Kidney (tissue), 13 donors: ENCODE measurements at regions not wholly inside any gene's neighbourhood (a gene's known extent, or its start where the extent isn't known, plus 50 kb on each side); places are given as distances from the start of the nearest gene placed in this dataset.

Experiments used
- DNase-seq, 5 donors: peaks; one replicate each; pipeline ENCODE4 v3.0.0-alpha.2; 2013 to 2020
- FAIRE-seq: peaks from 2 replicates; lab custom pipeline; 2012; peaks lifted over from hg19 to GRCh38; lab: Jason Lieb, UNC
- H3K27ac ChIP-seq, 2 donors: one replicate each; pipeline ENCODE4 v1.7.0; 2013; ENCODE audit warnings: low read depth in 2 of 2, low read length in 2 of 2, inconsistent platforms in 1 of 2
- H3K27me3 ChIP-seq: one replicate; pipeline ENCODE4 v1.7.1; 2013; ENCODE audit warnings: low read length, inconsistent platforms; ENCODE audit not compliant: control insufficient read depth, insufficient read depth
- H3K36me3 ChIP-seq, 3 donors: one replicate each; pipeline versions ENCODE4 v1.7.0 to v1.7.1; 2013; ENCODE audit warnings: low read length in 3 of 3, control low read depth in 1 of 3, inconsistent platforms in 1 of 3; ENCODE audit not compliant: insufficient read depth in 3 of 3, control insufficient read depth in 2 of 3
- H3K4me1 ChIP-seq, 3 donors: one replicate each; pipeline versions ENCODE4 v1.7.0 to v1.7.1; 2013; ENCODE audit warnings: low read length in 3 of 3, inconsistent platforms in 1 of 3, low read depth in 1 of 3; ENCODE audit not compliant: control insufficient read depth in 2 of 3, insufficient read depth in 2 of 3
- H3K4me3 ChIP-seq, 3 donors: one replicate each; pipeline versions ENCODE4 v1.7.0 to v1.8.1; 2013; ENCODE audit warnings: low read length in 3 of 3, control low read depth in 1 of 3, inconsistent platforms in 1 of 3
- H3K9ac ChIP-seq, 3 donors: one replicate each; pipeline versions ENCODE4 v1.7.0 to v1.7.1; 2013; ENCODE audit warnings: low read length in 3 of 3, control low read depth in 1 of 3, inconsistent platforms in 1 of 3
- H3K9me3 ChIP-seq, 3 donors: one replicate each; pipeline versions ENCODE4 v1.7.0 to v1.7.1; 2013; ENCODE audit warnings: low read length in 3 of 3, control low read depth in 1 of 3, inconsistent platforms in 1 of 3; ENCODE audit not compliant: control insufficient read depth in 2 of 3, insufficient read depth in 1 of 3
- intact Hi-C: fragments of 100-400 bp; cut with DNase I; formaldehyde crosslinking; loops from one replicate; pipeline ENCODE4 v1.11.1; 2022
- TF ChIP-seq, protein P1 (sequence below): IDR thresholded peaks from 3 replicates; pipeline ENCODE4 v1.5.1; 2012; ENCODE audit warnings: mild to moderate bottlenecking, moderate library complexity, borderline replicate concordance; ENCODE audit not compliant: insufficient read depth; ENCODE audit errors: extremely low read depth
- donor health status: control.
- donor health status: control.
- donor health status: control.
- donor health status: control.
- donor health status: control.
- donor health status: DM: yes; HTN: yes; CAD: no.
- donor health status: Normal renal cell carcinoma (clear cell type).

DNA sequence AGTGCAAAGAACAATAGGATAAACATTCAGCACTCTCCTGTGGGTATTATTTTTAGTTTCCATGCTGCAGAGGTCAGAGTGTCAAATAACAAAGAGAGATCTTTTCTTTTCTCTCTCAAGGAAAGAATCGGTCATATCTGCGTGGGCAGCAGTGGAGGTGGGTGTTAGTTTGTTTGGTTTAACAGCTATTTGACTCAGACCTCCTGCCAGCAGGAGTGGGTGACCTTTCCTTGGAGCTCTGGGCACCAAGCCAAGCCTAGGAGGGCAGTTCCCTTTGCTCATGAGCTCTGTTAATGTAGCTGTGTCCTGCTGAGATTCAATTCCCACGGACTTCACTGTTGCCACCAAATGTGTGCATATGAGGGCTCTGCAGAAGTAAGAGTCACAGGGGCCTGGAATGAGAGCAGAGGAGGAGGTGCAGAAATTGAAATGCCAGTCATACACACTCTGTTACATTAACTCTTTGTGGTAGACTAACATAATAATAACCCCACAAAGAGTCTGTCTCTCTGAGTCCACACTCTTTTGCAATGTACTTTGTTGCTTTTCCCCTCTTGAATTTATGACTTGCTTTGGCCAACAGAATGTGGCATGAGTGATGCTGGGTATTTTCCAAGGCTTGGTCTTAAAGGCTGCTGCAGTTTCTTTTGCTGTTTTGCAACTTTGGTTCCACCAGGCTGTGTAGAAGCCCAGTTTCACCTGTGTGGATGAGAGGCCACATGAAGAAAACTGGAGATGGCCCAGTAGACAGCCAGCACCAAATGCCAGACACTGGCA lies 76.0 kb upstream of the GRK3 start:
- peak overlapping the region in 1 of 2 donors; percentile 20 for H3K27ac ChIP-seq
- no peaks in the 10 kb centered on the region for H3K27me3 ChIP-seq
- peaks cover 0 to 8% (median 2%) of the 10 kb centered on the region in 3 donors for H3K36me3 ChIP-seq
- H3K4me3 ChIP-seq, result no peak overlapping the region
- no peak for FAIRE-seq
- no peak overlapping the region for H3K9ac ChIP-seq
- intact Hi-C loops, result no loop called here
- DNase-seq, result peak; percentile 50 to 85 (median 70)
- H3K4me1 ChIP-seq, result peaks cover 0 to 14% (median 12%) of the 10 kb centered on the region in 3 donors
- TF ChIP-seq, protein P1, sequence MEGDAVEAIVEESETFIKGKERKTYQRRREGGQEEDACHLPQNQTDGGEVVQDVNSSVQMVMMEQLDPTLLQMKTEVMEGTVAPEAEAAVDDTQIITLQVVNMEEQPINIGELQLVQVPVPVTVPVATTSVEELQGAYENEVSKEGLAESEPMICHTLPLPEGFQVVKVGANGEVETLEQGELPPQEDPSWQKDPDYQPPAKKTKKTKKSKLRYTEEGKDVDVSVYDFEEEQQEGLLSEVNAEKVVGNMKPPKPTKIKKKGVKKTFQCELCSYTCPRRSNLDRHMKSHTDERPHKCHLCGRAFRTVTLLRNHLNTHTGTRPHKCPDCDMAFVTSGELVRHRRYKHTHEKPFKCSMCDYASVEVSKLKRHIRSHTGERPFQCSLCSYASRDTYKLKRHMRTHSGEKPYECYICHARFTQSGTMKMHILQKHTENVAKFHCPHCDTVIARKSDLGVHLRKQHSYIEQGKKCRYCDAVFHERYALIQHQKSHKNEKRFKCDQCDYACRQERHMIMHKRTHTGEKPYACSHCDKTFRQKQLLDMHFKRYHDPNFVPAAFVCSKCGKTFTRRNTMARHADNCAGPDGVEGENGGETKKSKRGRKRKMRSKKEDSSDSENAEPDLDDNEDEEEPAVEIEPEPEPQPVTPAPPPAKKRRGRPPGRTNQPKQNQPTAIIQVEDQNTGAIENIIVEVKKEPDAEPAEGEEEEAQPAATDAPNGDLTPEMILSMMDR, result no peak
- H3K9me3 ChIP-seq, result no peaks in the 10 kb centered on the region

DNA sequence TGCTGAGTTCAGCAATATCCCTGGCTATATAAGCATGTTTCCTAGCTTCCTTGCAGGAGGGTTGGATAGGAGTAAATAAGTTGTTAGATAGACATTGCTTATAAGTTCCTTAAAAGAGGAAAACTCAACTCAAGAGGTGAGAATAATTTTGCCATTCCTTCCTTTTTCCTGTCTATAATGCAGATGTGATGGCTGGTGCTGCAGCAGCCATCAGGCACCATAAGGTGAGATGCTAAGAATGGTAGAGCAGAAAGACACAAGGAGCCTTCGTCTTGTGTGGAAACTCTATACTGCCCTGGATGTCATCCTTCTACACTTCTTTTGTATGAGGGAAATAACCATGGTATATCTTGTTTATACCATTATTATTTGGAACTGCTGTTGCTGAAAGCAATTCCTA lies 74.5 kb upstream of the GRK3 start:
- H3K4me3 ChIP-seq, result no peak overlapping the region
- TF ChIP-seq, protein P1, result no peak
- no peak for DNase-seq
- H3K27ac ChIP-seq, result no peak overlapping the region
- no peaks in the 10 kb centered on the region for H3K27me3 ChIP-seq
- peaks cover 0 to 13% (median 12%) of the 10 kb centered on the region in 3 donors for H3K4me1 ChIP-seq
- intact Hi-C loops, result no loop called here
- H3K36me3 ChIP-seq, result peaks cover 0 to 8% (median 0%) of the 10 kb centered on the region in 3 donors
- no peak overlapping the region for H3K9ac ChIP-seq
- no peak for FAIRE-seq
- no peaks in the 10 kb centered on the region for H3K9me3 ChIP-seq

DNA sequence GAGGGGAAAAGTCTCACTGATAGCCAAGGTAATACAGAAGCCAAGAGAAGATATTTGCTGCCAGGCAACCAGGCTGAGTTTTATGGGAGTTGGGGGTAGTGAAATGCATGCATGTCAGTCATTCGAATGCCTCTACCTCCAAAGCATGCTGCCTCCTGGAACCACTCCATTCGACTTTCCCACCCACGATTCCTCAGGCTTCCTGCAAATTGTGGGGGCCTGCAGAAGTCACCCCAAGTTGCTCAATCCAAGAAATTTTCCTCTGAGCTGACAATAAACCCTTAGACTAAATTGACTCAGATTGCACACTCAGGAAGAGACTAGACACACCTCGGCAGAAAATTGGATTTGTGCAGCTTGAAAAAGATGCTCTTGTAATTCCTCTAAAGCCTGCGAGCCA lies 73.6 kb upstream of the GRK3 start:
- intact Hi-C loops, result no loop called here
- DNase-seq (no peak), FAIRE-seq (no peak)
- Histone ChIP-seq H3K9ac (no peak overlapping the region), H3K27ac (no peak overlapping the region), H3K4me1 (peaks cover 0 to 13% (median 12%) of the 10 kb centered on the region in 3 donors), H3K4me3 (no peak overlapping the region), H3K27me3 (no peaks in the 10 kb centered on the region), H3K9me3 (no peaks in the 10 kb centered on the region), H3K36me3 (peaks cover 0 to 4% (median 0%) of the 10 kb centered on the region in 3 donors)
- TF ChIP-seq, protein P1, result no peak
